ENCODE measurements at regions not wholly inside any gene's neighbourhood (a gene's known extent, or its start where the extent isn't known, plus 50 kb on each side); places are given as distances from the start of the nearest gene placed in this dataset.
"Not testable (repeated sequence)": the region's sequence is repeated elsewhere in the genome, so short reads cannot be mapped to it uniquely, and the experiment has no call there.

DNA sequence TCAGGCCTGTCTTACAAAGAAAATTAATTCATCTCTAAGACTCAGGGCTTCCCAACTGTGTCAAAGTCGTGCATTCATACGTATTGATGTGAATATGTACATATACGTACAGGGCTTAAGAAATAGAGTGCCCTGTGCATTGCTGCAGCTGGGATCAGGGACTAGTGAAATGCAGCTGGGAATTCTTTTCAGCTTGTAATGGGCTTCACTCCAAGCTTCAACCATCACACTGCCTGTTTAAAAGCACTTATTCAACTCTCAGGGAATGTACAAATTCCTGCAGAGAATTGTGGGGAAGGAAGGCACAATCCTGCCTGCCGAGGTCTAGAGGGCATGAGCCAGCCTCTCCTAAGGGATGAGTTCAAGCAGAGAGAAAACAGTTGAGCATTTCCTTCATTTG is 59.6 kb upstream of the MAN2A1 start:
- no peak for DNase-seq (ENCODE audit: low spot score)
- TF ChIP-seq, protein P1, sequence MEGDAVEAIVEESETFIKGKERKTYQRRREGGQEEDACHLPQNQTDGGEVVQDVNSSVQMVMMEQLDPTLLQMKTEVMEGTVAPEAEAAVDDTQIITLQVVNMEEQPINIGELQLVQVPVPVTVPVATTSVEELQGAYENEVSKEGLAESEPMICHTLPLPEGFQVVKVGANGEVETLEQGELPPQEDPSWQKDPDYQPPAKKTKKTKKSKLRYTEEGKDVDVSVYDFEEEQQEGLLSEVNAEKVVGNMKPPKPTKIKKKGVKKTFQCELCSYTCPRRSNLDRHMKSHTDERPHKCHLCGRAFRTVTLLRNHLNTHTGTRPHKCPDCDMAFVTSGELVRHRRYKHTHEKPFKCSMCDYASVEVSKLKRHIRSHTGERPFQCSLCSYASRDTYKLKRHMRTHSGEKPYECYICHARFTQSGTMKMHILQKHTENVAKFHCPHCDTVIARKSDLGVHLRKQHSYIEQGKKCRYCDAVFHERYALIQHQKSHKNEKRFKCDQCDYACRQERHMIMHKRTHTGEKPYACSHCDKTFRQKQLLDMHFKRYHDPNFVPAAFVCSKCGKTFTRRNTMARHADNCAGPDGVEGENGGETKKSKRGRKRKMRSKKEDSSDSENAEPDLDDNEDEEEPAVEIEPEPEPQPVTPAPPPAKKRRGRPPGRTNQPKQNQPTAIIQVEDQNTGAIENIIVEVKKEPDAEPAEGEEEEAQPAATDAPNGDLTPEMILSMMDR (IDR thresholded peaks at IDR 0.05; ENCODE audit: extremely low read depth, missing control alignments) = no peak

DNA sequence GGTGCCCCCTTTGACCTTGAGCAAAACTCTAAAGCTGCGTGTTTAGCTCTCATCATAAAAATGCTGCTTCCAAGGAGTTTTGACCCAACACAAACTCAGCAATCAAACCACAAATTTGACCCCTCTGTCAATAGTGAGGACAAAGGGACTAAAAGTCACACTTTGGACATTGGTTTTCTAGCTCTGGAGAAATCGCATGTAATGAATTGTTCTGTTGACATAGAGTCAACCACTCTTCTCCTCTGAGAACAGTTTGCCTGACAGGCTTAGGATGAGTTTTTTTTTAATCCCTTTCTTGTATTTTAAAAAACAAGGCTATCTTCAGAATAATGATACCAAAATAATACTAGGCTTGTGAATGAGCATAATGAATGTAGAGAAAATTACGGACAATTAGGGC is 61.1 kb upstream of the MAN2A1 start:
- TF ChIP-seq, protein P1 (IDR thresholded peaks at IDR 0.05; ENCODE audit: extremely low read depth, missing control alignments) = no peak

DNA sequence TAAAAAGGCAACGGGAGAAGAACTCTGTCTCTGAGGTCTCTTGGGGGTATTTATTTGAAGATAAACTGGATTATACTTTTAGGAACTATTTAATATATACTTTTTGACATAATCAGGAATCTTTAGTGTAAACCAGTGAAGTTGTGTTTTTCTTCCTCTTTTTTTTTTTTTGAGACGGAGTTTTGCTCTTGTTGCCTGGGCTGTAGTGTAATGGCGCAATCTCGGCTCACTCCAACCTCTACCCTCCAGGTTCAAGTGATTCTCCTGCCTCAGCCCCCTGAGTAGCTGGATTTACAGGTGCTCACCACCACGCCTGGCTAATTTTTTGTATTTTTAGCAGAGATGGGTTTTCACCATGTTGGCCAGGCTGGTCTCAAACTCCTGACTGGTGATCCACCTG is 68.5 kb upstream of the MAN2A1 start:
- not testable (repeated sequence) for DNase-seq (ENCODE audit: low spot score)

More for the DNA sequence above, 61.1 kb upstream of the MAN2A1 start:
- no peak for DNase-seq (ENCODE audit: low spot score)

DNA sequence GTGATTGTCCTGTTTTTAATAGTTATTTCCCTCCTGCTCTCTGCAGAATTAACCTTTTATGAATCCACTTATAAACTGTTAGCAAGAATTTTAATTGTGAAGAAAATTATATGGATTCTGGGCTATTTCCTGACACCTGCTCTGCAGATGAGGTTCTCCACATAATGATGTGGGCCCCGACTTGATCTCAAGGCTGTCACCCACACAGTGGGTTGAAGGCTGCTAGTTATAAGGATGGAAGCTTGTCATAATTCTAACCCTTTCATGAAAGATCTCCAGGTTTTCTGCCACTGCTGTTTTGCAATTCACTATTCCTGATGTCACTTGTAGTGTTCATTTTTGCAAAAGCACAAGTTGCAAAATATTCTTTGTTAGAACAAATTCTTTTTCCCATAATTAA is 69.1 kb upstream of the MAN2A1 start:
- TF ChIP-seq, protein P1 (IDR thresholded peaks at IDR 0.05; ENCODE audit: extremely low read depth, missing control alignments) = no peak
- DNase-seq (ENCODE audit: low spot score) = no peak

DNA sequence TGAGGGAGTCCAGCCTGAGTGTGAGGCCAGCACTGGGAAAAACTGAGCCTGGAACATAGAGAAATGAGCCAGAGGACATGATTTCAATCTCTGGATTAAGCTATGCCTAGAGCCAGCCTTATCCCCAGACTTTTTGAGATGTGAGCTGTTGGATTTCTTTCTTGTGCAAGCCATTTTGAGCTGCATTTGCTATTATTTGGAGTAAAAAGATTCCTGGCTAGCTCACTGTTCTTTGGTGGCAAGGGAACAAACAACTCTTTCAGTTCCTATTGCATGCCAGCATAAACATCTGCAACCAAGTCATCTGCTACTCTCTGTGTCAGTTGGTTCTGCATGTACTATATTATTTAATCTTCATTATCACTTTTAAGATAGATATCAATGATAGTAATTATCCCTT is 70.1 kb upstream of the MAN2A1 start:
- TF ChIP-seq, protein P1 (IDR thresholded peaks at IDR 0.05; ENCODE audit: extremely low read depth, missing control alignments) = no peak
- DNase-seq (ENCODE audit: low spot score) = no peak

DNA sequence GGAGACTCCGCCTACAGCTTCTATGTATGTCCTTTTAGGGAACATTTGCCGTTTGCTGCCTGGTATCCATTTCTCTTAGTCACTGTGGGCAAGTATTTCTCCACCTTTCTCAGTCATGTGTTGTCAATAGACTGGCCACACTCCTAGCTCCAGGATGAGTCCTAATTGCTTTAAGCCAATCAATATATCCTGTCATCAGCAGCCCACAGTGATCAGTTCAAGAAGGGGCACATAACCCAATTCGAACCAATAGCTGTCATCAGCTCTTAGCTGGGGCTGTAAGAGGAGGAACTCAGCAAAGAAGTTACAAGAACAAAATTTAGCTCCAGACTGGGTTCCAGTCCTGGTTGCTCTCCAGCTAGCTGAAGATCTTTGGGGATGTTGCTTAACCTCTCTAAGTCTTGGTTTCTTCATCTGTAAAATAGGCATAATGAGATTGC is 70.7 kb upstream of the MAN2A1 start:
- TF ChIP-seq, protein P1 (IDR thresholded peaks at IDR 0.05; ENCODE audit: extremely low read depth, missing control alignments) = no peak
- no peak for DNase-seq (ENCODE audit: low spot score)

DNA sequence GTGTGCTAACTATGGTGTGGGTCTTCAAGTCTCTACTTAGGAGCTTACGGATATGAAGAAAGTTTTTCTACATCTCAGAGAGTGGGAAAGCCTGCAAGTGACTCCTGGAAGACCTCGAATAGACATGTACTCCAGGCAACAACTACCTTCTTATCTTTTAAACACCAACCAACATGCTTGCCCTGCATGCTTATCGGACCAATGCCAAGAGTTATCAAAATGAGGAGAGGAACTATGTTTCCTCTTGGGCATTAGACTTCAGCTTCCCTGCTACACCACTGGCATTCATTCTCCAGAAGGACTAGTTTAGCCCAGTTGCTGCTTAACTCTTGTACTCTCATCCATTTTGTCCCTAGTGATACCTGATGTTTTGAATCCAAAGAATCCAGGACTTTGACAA is 74.7 kb upstream of the MAN2A1 start:
- TF ChIP-seq, protein P1 (IDR thresholded peaks at IDR 0.05; ENCODE audit: extremely low read depth, missing control alignments) = no peak
- DNase-seq (ENCODE audit: low spot score) = no peak

DNA sequence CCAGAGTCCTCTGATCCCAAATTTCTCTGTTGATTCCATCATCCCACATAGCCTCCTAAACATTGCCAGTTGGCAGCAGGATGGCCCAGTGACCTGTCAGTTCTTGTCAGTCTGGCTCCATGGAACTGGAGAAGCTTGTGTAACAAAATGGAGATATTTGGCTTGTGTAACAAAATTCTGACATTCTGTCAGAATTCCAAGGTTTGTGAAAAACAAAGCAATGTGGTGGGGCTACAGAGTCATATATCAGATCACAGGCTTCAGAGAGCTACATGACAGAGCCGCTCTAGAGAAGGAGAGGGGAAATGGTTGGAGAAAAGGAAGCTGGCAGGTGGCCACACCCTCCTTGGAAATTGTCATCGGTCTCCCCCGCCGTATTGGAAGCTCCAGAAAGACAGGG is 75.4 kb upstream of the MAN2A1 start:
- no peak for DNase-seq (ENCODE audit: low spot score)
- TF ChIP-seq, protein P1 (IDR thresholded peaks at IDR 0.05; ENCODE audit: extremely low read depth, missing control alignments) = no peak
